GM21360 (cell line): ENCODE measurements at regions not wholly inside any gene's neighbourhood (a gene's known extent, or its start where the extent isn't known, plus 50 kb on each side); places are given as distances from the start of the nearest gene placed in this dataset.

Experiments
- ATAC-seq: cut with Tn5 transposase; IDR thresholded peaks from one replicate; pipeline ENCODE4 v1.9.1; 2021; ENCODE audit warnings: mild to moderate bottlenecking, moderate library complexity; ENCODE audit not compliant: unreplicated experiment

DNA sequence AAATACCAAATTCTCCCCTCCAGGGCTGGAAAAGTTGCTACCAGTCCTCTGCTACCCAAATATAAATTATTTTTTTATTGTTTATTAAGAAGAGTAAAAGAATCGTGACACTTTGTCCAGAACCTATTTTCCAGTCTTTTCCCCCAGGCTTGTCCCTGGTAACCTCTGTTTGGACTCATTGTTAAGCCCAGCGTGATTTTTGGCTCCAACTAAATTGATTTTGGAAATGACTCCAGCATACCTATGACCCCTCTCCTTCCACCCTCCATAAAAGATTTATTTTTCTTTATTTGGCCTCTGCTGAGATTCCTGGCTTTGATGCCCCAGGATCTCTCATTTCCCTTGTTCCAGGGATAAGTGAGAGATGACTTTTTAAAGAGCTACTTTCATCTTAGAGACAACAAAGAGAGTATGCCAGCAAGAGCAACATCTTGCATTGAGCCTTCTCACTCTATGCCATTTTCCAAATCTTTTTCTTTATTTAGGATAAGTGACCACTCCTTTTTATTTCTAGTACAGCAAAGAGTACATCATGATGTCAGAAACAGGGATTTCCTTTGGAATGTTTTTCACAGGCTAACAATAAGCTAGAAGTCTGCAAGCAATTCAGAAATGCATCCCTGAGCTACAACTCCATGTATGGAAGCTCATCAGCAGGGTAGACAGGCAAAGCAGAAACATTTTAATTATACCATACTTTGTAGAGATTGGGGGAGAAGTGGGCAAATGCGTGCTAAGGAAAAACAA, 75.8 kb downstream of the DAD1 start:
- no peak for ATAC-seq

DNA sequence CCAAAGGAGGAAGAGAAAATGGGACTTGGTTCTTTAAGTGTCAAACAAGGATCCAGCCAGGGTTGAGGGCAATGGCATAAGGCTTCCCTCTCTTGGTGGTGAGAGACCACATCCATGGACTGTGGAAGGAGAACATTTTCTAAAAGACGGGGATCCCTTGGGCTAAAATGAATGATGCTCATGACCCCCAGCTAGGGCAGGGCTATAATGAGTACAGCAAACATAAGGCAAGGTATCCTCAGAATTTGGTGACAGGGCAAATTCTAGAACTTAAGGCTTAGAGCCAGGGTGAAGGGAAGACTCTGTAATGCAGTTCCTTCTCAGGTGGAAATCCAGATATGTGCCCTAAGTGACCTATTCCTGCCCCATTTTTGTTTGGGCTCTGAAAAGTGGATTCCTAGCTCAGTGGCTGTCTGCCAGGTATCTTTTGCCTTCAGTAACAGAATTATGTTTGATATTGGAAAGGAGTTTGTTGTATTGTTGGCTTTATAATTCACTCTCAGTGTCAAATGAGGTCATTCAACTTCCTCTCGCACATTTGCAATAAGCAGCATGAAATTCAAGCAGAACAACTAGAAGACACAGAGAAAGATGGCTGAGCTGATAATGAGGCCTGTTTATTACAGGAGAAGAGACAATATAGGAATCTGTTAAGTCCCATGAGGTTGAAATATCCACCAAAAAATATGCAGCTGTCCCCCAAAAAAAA, 76.8 kb downstream of the DAD1 start:
- ATAC-seq: no peak

DNA sequence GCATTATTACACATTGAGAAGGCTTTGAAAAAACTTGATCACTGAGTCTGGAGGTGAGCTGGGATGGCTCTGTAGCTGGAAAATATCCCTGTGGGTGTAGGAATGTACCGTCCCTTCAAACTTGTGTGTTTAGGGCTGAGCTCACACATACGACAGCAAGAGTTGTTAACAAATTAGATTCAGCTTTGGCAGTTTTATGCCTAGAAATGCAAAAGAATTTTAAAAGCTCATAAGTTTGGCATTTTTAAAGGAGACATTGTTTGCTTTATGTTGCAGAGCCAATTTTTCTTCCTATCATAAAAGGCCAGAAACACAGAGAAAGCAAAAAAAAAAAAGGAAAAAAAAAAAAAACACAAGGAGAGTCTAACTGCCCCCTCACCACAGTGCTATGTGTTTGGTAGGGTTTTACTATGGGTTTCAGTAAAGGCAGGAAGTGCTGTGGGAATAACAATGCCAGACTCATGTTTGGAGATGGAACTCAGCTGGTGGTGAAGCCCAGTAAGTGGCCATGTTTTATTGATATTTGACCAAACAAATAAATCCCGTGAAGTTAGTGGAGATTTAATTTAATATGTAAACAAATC, 78.4 kb downstream of the DAD1 start:
- ATAC-seq: no peak

DNA sequence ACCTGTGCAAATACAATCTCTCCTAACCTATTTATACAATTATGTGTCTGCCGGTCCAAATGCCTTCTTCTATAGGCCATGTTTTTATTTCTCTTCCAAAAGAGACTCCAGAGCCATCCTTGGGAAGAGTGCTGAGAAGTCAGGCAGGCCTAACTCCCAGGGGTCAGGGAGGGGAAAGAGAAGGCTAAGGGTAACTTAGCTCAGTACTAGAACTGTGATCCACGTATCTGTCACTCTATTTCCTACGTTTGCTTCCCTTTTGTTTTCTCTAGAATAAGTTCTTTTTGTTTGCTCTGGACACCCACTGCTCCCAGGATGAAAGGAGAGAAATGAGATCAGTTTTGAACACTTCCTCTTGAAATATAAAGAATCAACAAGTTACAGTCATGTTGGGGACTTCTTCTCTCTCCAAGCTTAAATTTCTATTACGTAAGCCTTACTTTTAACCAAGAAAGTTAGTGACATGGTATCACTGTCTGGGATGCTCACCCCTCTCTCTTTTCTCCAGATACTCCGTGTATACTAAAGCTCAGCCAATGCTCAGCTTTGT, 79.2 kb downstream of the DAD1 start:
- no peak for ATAC-seq

DNA sequence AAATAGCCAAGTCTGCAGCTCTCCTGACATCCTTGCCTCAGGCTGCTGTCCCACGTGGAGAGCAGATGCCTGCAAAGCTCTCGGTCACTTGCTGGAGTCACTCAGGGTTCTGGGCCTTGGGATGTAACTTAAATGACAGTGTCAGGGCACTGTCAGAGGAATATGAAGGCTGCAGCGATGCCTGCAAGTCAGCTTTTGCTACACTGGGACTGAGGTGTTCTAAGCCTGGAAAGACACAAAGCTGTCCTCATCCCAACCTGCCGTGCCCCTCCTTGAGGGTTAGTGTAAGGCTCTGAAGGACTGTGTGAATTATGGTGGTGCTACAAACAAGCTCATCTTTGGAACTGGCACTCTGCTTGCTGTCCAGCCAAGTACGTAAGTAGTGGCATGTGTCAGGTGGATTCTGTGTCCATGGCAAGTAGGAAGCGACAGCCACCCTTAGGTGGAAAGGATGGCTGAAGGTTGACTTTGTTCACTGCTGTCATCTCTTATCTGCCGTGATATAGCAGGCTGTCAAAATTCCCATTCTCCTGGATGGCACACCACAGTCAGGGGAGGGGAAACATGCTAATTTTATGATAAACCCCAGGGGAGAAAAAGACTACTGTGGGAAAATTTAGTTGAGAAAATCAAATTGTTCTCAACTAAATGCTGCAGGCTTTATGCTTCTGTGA, 79.9 kb downstream of the DAD1 start:
- no peak for ATAC-seq

- no peak for ATAC-seq
These were observed 80.4 kb downstream of the DAD1 start for GRCh38 chr14:22508662-22509035.

GRCh38 chr14:22508150-22508457, 80.9 kb downstream of the DAD1 start:
- ATAC-seq: no peak

- no peak for ATAC-seq
These were observed 82.2 kb downstream of the DAD1 start for GRCh38 chr14:22506778-22507351.

DNA sequence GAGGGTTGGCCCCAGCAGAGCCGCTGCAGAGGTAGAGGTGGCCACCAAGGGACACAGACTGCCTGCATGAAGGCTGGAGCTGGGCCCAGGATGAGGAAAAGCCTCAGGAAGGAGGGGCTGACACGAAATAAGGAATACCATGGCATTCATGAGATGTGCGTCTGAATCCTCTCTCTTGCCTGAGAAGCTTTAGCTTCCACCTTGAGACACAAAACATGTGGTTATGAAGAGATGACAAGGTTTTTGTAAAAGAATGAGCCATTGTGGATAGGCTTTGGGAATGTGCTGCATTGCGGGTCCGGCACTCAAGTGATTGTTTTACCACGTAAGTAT, 82.7 kb downstream of the DAD1 start:
- ATAC-seq: no peak

DNA sequence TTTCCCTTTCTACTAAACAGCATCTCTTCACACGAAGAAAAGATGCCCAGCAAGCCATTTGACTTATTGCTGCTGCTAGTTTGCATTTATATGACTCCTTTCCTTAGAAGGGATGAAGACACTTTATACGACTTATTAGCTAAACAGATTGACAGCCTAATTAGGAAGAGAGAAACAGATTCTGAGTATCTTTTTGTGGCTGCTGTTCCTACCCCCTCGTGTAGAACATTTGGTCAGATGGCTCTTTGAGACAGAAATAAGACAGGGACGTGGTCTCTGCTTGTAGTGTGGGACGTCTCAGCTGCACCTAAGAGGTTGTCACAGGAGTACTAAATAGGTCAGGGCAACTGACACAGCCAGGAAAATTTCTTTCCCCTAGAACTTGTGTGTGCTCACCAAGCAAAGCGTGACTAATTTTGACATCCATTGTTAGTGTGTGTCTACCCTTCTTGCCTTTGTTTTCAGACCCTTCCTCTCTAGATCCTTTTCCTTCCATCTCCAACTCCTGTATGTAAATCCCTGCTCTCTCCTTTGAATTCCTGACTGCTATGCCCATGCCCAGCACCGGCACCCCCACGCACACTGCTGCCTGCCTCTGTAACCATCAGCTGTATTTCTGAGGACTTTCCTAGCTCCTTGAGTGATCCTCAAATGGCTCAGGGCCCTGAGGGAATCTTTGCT, 83.2 kb downstream of the DAD1 start:
- ATAC-seq: no peak

- ATAC-seq: no peak
These were observed 83.7 kb downstream of the DAD1 start for GRCh38 chr14:22505309-22505696.

DNA sequence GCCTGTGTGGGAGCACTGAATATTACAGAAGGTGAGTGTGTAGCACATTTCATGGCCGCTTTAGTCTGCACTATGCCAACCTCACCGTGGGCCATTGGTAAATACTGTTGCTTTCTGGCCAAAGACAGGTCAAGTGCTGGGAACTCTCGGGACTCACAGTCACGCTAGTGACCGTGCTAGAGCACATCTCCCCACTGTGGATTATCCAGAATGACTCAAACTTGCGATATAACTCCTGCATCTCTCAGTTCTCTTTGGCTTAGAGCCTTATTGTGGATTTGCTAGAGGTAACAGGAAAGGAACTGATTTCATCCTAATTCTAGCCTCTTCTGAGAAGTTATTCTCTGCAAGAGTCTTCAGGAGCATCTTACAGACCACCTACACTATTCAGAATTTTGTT, 86.5 kb downstream of the DAD1 start:
- ATAC-seq: no peak

GRCh38 chr14:22502007-22502406, 87.0 kb downstream of the DAD1 start:
- ATAC-seq: no peak

DNA sequence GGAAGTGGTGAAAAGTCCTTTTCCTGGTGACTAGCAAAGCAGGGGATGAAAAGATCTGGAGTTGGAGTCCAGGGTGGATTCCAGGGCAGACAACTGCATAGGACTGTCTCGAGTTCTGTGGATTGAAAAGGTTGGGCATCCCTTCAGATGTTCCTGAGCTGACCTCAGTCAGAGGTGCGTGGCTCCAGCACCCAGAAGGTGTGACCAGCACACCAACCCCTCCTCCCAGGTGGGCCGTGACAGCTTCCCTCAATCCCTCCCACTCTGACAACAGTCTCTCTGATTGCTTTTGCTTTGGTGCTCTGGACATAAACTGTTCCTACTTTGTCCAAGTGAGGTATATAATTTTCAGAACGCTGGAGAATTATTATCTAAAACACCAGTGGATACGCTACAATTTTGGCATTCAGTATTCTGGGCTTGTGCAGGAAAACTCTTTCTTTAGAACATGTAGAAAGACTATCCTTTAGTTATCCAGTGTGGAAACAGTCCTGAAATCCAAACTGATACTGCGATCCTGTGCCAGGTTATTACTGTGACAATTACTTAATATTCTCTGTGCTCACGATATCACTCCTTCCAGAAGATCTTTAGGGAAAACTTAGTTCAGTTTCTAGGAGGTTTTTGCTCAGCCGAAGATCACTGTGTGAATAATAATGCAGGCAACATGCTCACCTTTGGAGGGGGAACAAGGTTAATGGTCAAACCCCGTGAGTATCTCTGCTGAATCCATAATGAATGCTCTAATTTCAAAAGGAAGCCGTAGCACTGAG, 87.9 kb downstream of the DAD1 start:
- no peak for ATAC-seq

GRCh38 chr14:22500525-22500924, 88.5 kb downstream of the DAD1 start:
- ATAC-seq: no peak

GRCh38 chr14:22497671-22498093, 91.3 kb downstream of the DAD1 start:
- no peak for ATAC-seq

DNA sequence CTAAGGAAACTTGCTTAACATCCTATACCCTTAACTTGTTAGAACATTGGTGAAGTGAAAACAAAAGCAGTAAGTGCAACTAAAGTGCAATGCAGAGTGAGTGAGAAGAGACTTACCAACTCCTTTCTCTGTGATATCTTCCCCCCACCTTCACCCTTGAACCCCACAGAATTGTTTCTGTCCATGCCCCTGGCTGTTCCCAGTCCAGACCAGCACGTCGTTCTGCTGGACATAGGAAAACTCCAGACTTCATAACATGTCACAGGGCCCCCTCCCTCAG, 91.9 kb downstream of the DAD1 start:
- ATAC-seq: no peak

- ATAC-seq: no peak
These were observed 94.4 kb downstream of the DAD1 start for GRCh38 chr14:22494486-22495135.

- ATAC-seq: no peak
These were observed 95.3 kb downstream of the DAD1 start for GRCh38 chr14:22493753-22494152.
